ENCODE measurements at regions not wholly inside any gene's neighbourhood (a gene's known extent, or its start where the extent isn't known, plus 50 kb on each side); places are given as distances from the start of the nearest gene placed in this dataset.

DNA sequence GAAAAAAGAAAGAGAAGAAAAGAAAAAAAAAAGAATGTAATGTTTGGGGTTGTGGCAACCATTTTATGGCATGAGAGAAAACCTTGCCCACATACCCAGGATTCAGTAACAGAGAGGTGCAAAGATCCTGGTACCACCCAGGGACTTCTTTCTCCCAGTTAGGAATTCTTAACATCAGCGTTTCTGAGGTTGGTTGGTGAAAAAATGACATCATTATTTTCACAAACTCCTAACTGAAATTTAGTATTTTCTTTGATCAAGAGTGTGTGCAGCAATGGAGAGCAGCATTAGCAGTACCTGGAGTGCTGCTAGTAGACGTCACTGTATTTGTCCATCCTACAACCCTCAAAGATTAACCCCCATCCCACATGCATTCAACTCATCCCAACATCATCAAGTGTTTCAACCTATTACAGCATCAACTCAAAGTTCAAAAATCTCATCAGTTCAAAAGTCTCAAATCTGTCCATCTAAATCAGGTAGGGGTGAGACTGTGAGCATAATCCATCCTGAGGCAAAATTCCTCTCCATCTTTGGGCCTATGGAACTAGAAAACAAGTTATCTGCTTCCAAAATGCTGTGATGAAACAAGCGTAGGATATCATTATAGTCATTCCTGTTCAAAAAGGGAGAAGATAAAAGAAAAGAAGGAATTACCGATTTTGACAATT, 60.1 kb upstream of the MSX2 start:
- no peak for DNase-seq (ENCODE audit: low read depth)
- H3K4me3 ChIP-seq (ENCODE audit: low read depth, low read length) = no peak overlapping the region
- TF ChIP-seq CTCF (IDR thresholded peaks at IDR 0.05; ENCODE audit: low read depth, low read length, missing control alignments) = no peak

DNA sequence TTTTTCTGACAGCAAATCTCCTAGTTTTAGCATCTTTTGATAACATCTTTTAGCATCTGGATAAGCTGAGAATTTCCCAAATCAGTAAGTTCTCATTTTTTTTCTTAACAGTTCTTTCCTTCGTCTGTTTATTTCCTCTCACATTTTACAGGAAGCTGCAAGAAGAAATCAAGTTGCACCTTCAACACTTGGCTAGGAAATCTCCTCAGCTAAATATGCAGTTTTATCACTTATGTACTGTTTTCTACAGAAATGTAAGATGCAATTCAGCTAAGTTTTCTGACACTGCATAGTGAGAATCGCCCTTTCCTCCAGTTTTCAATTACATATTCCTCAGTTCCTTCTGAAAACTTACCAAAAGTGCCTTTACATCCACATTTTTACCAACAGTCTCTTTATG, 59.0 kb upstream of the MSX2 start:
- no peak for TF ChIP-seq CTCF (IDR thresholded peaks at IDR 0.05; ENCODE audit: low read depth, low read length, missing control alignments)
- no peak for DNase-seq (ENCODE audit: low read depth)

GRCh38 chr5:174667526-174667925, 56.9 kb upstream of the MSX2 start:
- no peak for TF ChIP-seq CTCF (IDR thresholded peaks at IDR 0.05; ENCODE audit: low read depth, low read length, missing control alignments)
- no peak overlapping the region for H3K4me3 ChIP-seq (ENCODE audit: low read depth, low read length)
- DNase-seq (ENCODE audit: low read depth) = no peak

More for the DNA sequence above, 59.0 kb upstream of the MSX2 start:
- H3K4me3 ChIP-seq (ENCODE audit: low read depth, low read length) = no peak overlapping the region

- TF ChIP-seq CTCF (IDR thresholded peaks at IDR 0.05; ENCODE audit: low read depth, low read length, missing control alignments) = no peak
- no peak overlapping the region for H3K4me3 ChIP-seq (ENCODE audit: low read depth, low read length)
- DNase-seq (ENCODE audit: low read depth) = no peak
Measured at GRCh38 chr5:174668349-174668748, 56.0 kb upstream of the MSX2 start.

Measured in GM12864 (cell line).